ENCODE measurements at regions not wholly inside any gene's neighbourhood (a gene's known extent, or its start where the extent isn't known, plus 50 kb on each side); places are given as distances from the start of the nearest gene placed in this dataset.

- TF ChIP-seq CTCF (IDR thresholded peaks at IDR 0.05; ENCODE audit: low read depth, low read length, missing input control) (no peak), ATF3 (IDR thresholded peaks at IDR 0.05) (no peak), TAF1 (conservative IDR thresholded peaks at IDR 0.05) (no peak), REST (IDR thresholded peaks at IDR 0.05) (no peak), MAX (IDR thresholded peaks at IDR 0.05) (no peak), ZBTB33 (IDR thresholded peaks at IDR 0.05) (no peak), YY1 (IDR thresholded peaks at IDR 0.05) (no peak), HNF4G (IDR thresholded peaks at IDR 0.05) (no peak), HNF4A (conservative IDR thresholded peaks at IDR 0.05) (no peak)
Measured at GRCh38 chr7:109842386-109842785, 1248.5 kb upstream of the LRRN3 start.

Measured in liver (tissue), 3 donors.